MM.1S (cell line): ENCODE measurements at regions not wholly inside any gene's neighbourhood (a gene's known extent, or its start where the extent isn't known, plus 50 kb on each side); places are given as distances from the start of the nearest gene placed in this dataset.

Experiments used
- DNase-seq: peaks from one replicate; pipeline ENCODE4 v3.0.0-alpha.2; 2015
- H2AFZ ChIP-seq: fragments of 300-600 bp; sonication (generic); 2 replicates; pipeline ENCODE4 v1.6.0; 2016; ENCODE audit warnings: antibody characterized with exemption, low read length
- H3F3A ChIP-seq: fragments of 300-600 bp; sonication (generic); 2 replicates; pipeline ENCODE4 v1.6.1; 2016; ENCODE audit warnings: mild to moderate bottlenecking, antibody characterized with exemption, low read length, moderate library complexity, mixed read lengths; ENCODE audit not compliant: insufficient read depth
- H3K27ac ChIP-seq: fragments of 300-600 bp; sonication (generic); 2 replicates; pipeline ENCODE4 v1.5.1; 2016; ENCODE audit warnings: mild to moderate bottlenecking, low read length
- H3K27me3 ChIP-seq: fragments of 300-600 bp; sonication (generic); replicated peaks from 2 replicates; pipeline ENCODE4 v1.6.0; 2016; ENCODE audit warnings: low read length; ENCODE audit not compliant: insufficient read depth
- H3K36me3 ChIP-seq: fragments of 300-600 bp; sonication (generic); replicated peaks from 2 replicates; pipeline ENCODE4 v1.6.1; 2016; ENCODE audit warnings: mild to moderate bottlenecking, low read length, mixed read lengths; ENCODE audit not compliant: insufficient read depth
- H3K4me1 ChIP-seq: fragments of 300-600 bp; sonication (generic); 2 replicates; pipeline ENCODE4 v1.6.1; 2016; ENCODE audit warnings: low read length, mixed read lengths
- H3K4me2 ChIP-seq: fragments of 300-600 bp; sonication (generic); 2 replicates; pipeline ENCODE4 v1.6.0; 2016; ENCODE audit warnings: low read depth, low read length
- H3K4me3 ChIP-seq: fragments of 300-600 bp; sonication (generic); 2 replicates; pipeline ENCODE4 v1.5.1; 2016; ENCODE audit warnings: low read length, mixed read lengths
- H3K79me2 ChIP-seq: fragments of 300-600 bp; sonication (generic); 2 replicates; pipeline ENCODE4 v1.6.1; 2016; ENCODE audit warnings: mixed run types, low read length, mixed read lengths
- H3K9ac ChIP-seq: fragments of 300-600 bp; sonication (generic); 2 replicates; pipeline ENCODE4 v1.6.1; 2016; ENCODE audit warnings: low read length, mixed read lengths
- H3K9me2 ChIP-seq: fragments of 300-600 bp; sonication (generic); replicated peaks from 2 replicates; pipeline ENCODE4 v1.6.1; 2016; ENCODE audit warnings: mild to moderate bottlenecking, low read length, mixed read lengths; ENCODE audit not compliant: insufficient read depth
- H3K9me3 ChIP-seq: fragments of 300-600 bp; sonication (generic); replicated peaks from 2 replicates; pipeline ENCODE4 v1.6.1; 2016; ENCODE audit warnings: mild to moderate bottlenecking, low read length, mixed read lengths; ENCODE audit not compliant: insufficient read depth
- H4K20me1 ChIP-seq: fragments of 300-600 bp; sonication (generic); 2 replicates; pipeline ENCODE4 v1.6.1; 2016; ENCODE audit warnings: mild to moderate bottlenecking, low read length, moderate library complexity, mixed read lengths; ENCODE audit not compliant: insufficient read depth
- EZH2 ChIP-seq: fragments of 300-600 bp; sonication (generic); optimal IDR thresholded peaks from 2 replicates; pipeline ENCODE3; 2017; ENCODE audit warnings: low read depth, mild to moderate bottlenecking, antibody characterized with exemption, low read length, mixed read lengths
- EZH2phosphoT487 ChIP-seq: fragments of 300-600 bp; sonication (generic); IDR thresholded peaks from 2 replicates; pipeline ENCODE4 v1.6.1; 2018; ENCODE audit warnings: antibody characterized with exemption, low read length
- TF ChIP-seq, protein P1 (sequence below): fragments of 300-600 bp; sonication (generic); IDR thresholded peaks from 2 replicates; pipeline ENCODE4 v1.5.1; 2016; ENCODE audit warnings: antibody characterized with exemption, low read length, mixed read lengths

DNA sequence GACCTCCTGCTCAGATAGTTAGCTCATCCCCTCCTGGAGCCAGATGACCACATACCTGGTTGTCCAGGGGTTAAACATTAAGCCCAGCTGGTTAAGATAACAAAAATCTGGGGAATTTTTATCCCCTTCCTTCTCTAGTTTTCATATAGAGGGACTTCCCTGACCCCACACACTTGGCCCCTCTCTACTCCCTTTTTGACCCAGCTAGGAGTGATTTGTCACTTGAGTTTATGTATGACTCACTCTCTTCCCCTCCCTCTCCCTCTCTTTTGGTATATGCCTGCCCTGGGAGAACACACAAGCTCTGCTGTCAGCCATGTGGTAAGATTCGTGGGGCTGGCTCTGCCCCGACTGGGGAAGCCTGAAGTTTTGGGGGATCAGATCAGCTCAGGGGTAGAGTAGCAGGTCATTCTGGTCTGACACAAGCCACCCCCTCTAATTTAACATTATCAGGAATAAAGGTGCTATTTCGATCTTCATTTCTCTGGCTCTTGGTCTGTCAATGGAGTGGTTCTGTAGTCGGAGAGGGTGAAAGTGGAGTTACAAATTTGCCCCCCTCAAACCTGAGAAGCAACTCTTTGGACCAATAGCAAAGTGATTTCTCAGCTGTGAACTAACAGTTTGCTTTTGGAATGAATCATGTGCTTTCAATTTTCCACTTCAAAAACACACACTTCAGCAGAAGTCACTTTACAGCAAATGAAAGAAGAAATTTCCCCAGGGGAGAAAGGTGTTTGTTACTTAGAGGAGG is 415.3 kb upstream of the CADM1 start:
- H3K27me3 ChIP-seq = no peaks in the 10 kb centered on the region
- TF ChIP-seq EZH2phosphoT487 = no peak
- TF ChIP-seq, protein P1, sequence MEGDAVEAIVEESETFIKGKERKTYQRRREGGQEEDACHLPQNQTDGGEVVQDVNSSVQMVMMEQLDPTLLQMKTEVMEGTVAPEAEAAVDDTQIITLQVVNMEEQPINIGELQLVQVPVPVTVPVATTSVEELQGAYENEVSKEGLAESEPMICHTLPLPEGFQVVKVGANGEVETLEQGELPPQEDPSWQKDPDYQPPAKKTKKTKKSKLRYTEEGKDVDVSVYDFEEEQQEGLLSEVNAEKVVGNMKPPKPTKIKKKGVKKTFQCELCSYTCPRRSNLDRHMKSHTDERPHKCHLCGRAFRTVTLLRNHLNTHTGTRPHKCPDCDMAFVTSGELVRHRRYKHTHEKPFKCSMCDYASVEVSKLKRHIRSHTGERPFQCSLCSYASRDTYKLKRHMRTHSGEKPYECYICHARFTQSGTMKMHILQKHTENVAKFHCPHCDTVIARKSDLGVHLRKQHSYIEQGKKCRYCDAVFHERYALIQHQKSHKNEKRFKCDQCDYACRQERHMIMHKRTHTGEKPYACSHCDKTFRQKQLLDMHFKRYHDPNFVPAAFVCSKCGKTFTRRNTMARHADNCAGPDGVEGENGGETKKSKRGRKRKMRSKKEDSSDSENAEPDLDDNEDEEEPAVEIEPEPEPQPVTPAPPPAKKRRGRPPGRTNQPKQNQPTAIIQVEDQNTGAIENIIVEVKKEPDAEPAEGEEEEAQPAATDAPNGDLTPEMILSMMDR = no peak
- no peak for TF ChIP-seq EZH2
- no peaks in the 10 kb centered on the region for H4K20me1 ChIP-seq
- peaks cover 13% of the 10 kb centered on the region for H3K4me1 ChIP-seq
- no peaks in the 10 kb centered on the region for H3K79me2 ChIP-seq
- no peak overlapping the region for H3K9ac ChIP-seq
- H3K27ac ChIP-seq = no peak overlapping the region
- no peak overlapping the region for H3K4me3 ChIP-seq
- H2AFZ ChIP-seq = no peak overlapping the region
- H3K9me3 ChIP-seq = no peaks in the 10 kb centered on the region
- H3K4me2 ChIP-seq = no peak overlapping the region
- no peak for DNase-seq
- no peaks in the 10 kb centered on the region for H3K36me3 ChIP-seq
- no peaks in the 10 kb centered on the region for H3K9me2 ChIP-seq
- no peaks in the 10 kb centered on the region for H3F3A ChIP-seq

DNA sequence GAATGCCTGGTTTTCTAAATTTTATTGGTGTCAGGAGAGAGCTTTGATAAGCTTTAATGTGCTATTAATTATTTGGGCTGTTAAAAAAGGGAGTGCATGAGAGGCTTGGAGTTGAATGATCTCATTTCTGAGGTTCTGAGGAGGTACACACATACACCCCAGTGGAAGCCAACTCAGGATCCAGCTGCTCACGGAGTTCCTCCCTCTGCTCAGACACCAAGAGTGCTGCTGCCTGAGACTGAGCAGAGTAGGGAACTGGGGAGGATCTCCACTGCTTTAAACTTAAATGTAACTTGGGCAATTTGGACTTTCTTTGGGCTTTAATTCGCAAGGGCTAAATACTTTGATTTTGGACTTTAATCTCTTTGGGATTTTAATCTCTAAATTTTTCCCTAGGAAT is 414.4 kb upstream of the CADM1 start:
- TF ChIP-seq EZH2 (no peak), EZH2phosphoT487 (no peak)
- TF ChIP-seq, protein P1 = no peak
- Histone ChIP-seq H3K4me2 (no peak overlapping the region), H3K79me2 (no peaks in the 10 kb centered on the region), H4K20me1 (no peaks in the 10 kb centered on the region), H3K9me3 (no peaks in the 10 kb centered on the region), H3F3A (no peaks in the 10 kb centered on the region), H3K4me3 (no peak overlapping the region), H3K36me3 (no peaks in the 10 kb centered on the region), H3K9ac (no peak overlapping the region), H3K27me3 (no peaks in the 10 kb centered on the region), H3K4me1 (peaks cover 11% of the 10 kb centered on the region; the same call in 1 of the 2 replicates), H3K9me2 (no peaks in the 10 kb centered on the region), H3K27ac (no peak overlapping the region), H2AFZ (no peak overlapping the region)
- no peak for DNase-seq

DNA sequence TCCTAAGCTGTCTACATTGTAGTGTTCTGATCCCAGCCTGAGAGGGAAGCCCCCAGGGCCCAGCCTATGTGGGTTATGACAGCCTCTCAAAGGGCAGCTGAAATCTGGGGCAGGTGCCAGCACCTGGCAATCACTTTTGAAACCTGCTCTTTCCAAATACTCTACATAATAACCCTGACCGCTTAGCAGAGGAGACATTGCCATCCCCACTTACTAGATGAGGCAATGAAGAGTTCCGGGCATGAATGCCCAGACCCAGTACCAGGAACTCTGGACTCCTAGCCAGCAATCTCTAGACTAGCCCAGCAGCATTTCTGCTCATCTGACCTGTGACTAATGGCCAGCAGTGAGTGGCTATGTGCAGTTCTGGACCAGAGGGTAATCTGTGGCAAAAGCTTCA is 412.4 kb upstream of the CADM1 start:
- H3F3A ChIP-seq = no peaks in the 10 kb centered on the region
- no peaks in the 10 kb centered on the region for H3K36me3 ChIP-seq
- no peaks in the 10 kb centered on the region for H3K79me2 ChIP-seq
- TF ChIP-seq EZH2phosphoT487 (no peak), EZH2 (no peak)
- TF ChIP-seq, protein P1 = no peak
- H4K20me1 ChIP-seq = no peaks in the 10 kb centered on the region
- H3K9ac ChIP-seq = no peak overlapping the region
- H3K4me2 ChIP-seq = no peak overlapping the region
- H3K4me3 ChIP-seq = no peak overlapping the region
- no peaks in the 10 kb centered on the region for H3K9me2 ChIP-seq
- no peaks in the 10 kb centered on the region for H3K9me3 ChIP-seq
- DNase-seq = no peak
- peaks cover 21% of the 10 kb centered on the region for H3K4me1 ChIP-seq
- no peak overlapping the region for H2AFZ ChIP-seq
- H3K27ac ChIP-seq = no peak overlapping the region
- no peaks in the 10 kb centered on the region for H3K27me3 ChIP-seq
